ENCODE measurements at regions not wholly inside any gene's neighbourhood (a gene's known extent, or its start where the extent isn't known, plus 50 kb on each side); places are given as distances from the start of the nearest gene placed in this dataset.

GRCh38 chr22:47471406-47471805 is 709.0 kb downstream of the TBC1D22A start:
- no peak for DNase-seq (ENCODE audit: low read depth)

- DNase-seq (ENCODE audit: low read depth), result no peak
Observed at GRCh38 chr22:47465809-47466208, 703.4 kb downstream of the TBC1D22A start.

GRCh38 chr22:47465222-47465621 is 702.8 kb downstream of the TBC1D22A start:
- DNase-seq (ENCODE audit: low read depth), result no peak

GRCh38 chr22:47463220-47463619 is 700.8 kb downstream of the TBC1D22A start:
- DNase-seq (ENCODE audit: low read depth), result no peak

- no peak for DNase-seq (ENCODE audit: low read depth)
Observed at GRCh38 chr22:47460861-47461260, 698.4 kb downstream of the TBC1D22A start.

GRCh38 chr22:47460176-47460575 is 697.7 kb downstream of the TBC1D22A start:
- no peak for DNase-seq (ENCODE audit: low read depth)

GRCh38 chr22:47458348-47458747 is 695.9 kb downstream of the TBC1D22A start:
- no peak for DNase-seq (ENCODE audit: low read depth)

GRCh38 chr22:47457509-47458300 is 695.3 kb downstream of the TBC1D22A start:
- DNase-seq (ENCODE audit: low read depth), result no peak

GRCh38 chr22:47457021-47457420 is 694.6 kb downstream of the TBC1D22A start:
- no peak for DNase-seq (ENCODE audit: low read depth)

- no peak for DNase-seq (ENCODE audit: low read depth)
Observed at GRCh38 chr22:47456031-47456430, 693.6 kb downstream of the TBC1D22A start.

- DNase-seq (ENCODE audit: low read depth), result no peak
Observed at GRCh38 chr22:47453049-47453448, 690.6 kb downstream of the TBC1D22A start.

- no peak for DNase-seq (ENCODE audit: low read depth)
Observed at GRCh38 chr22:47452184-47452583, 689.7 kb downstream of the TBC1D22A start.

GRCh38 chr22:47450876-47451475 is 688.5 kb downstream of the TBC1D22A start:
- DNase-seq (ENCODE audit: low read depth), result no peak

GRCh38 chr22:47449508-47450270 is 687.2 kb downstream of the TBC1D22A start:
- no peak for DNase-seq (ENCODE audit: low read depth)

- no peak for DNase-seq (ENCODE audit: low read depth)
Observed at GRCh38 chr22:47448231-47449223, 686.1 kb downstream of the TBC1D22A start.

- no peak for DNase-seq (ENCODE audit: low read depth)
Observed at GRCh38 chr22:47446821-47447810, 684.7 kb downstream of the TBC1D22A start.

GRCh38 chr22:47446331-47446730 is 683.9 kb downstream of the TBC1D22A start:
- DNase-seq (ENCODE audit: low read depth), result no peak

- DNase-seq (ENCODE audit: low read depth), result no peak
Observed at GRCh38 chr22:47445716-47446290, 683.4 kb downstream of the TBC1D22A start.

- DNase-seq (ENCODE audit: low read depth), result no peak
Observed at GRCh38 chr22:47445212-47445611, 682.8 kb downstream of the TBC1D22A start.

- DNase-seq (ENCODE audit: low read depth), result no peak
Observed at GRCh38 chr22:47444746-47445065, 682.3 kb downstream of the TBC1D22A start.
